Endodermal cell (in vitro differentiated cells): ENCODE measurements at regions not wholly inside any gene's neighbourhood (a gene's known extent, or its start where the extent isn't known, plus 50 kb on each side); places are given as distances from the start of the nearest gene placed in this dataset.

Experiments
- DNase-seq: peaks from one replicate; pipeline ENCODE4 v3.0.0-alpha.2; 2017
- H3K27ac ChIP-seq: 2 replicates; pipeline ENCODE4 v1.5.1; 2013; ENCODE audit warnings: mild to moderate bottlenecking, low read depth, low read length, moderate library complexity
- H3K27me3 ChIP-seq: 2 replicates; pipeline ENCODE4 v1.6.1; 2013; ENCODE audit warnings: mild to moderate bottlenecking, low read length, moderate library complexity; ENCODE audit not compliant: insufficient read depth, control insufficient read depth, poor library complexity, severe bottlenecking
- H3K36me3 ChIP-seq: 2 replicates; pipeline ENCODE4 v1.7.0; 2013; ENCODE audit warnings: mild to moderate bottlenecking, low read length, moderate library complexity; ENCODE audit not compliant: control insufficient read depth, insufficient read depth
- H3K4me1 ChIP-seq: one replicate; pipeline ENCODE4 v1.7.0; 2013; ENCODE audit warnings: low read length; ENCODE audit not compliant: control insufficient read depth, insufficient read depth
- H3K4me3 ChIP-seq: 2 replicates; pipeline ENCODE4 v1.5.1; 2013; ENCODE audit warnings: mild to moderate bottlenecking, low read length, moderate library complexity
- H3K9ac ChIP-seq: 2 replicates; pipeline ENCODE4 v1.6.1; 2013; ENCODE audit warnings: mild to moderate bottlenecking, low read length, moderate library complexity; ENCODE audit not compliant: poor library complexity, severe bottlenecking; ENCODE audit errors: extremely low read depth
- H3K9me3 ChIP-seq: 2 replicates; pipeline ENCODE4 v1.6.1; 2013; ENCODE audit warnings: mild to moderate bottlenecking, low read length, moderate library complexity; ENCODE audit not compliant: control insufficient read depth
- H3K27ac Mint-ChIP-seq: 2 replicates; pipeline ENCODE4 v1.8.0; 2020; ENCODE audit warnings: mixed read lengths
- H3K27me3 Mint-ChIP-seq: 2 replicates; pipeline ENCODE4 v1.8.0; 2021; ENCODE audit warnings: mild to moderate bottlenecking, mixed read lengths; ENCODE audit not compliant: insufficient read depth
- H3K36me3 Mint-ChIP-seq: 2 replicates; pipeline ENCODE4 v1.8.0; 2020; ENCODE audit warnings: low read depth, mixed read lengths
- H3K4me1 Mint-ChIP-seq: 2 replicates; pipeline ENCODE4 v1.8.0; 2020; ENCODE audit warnings: mixed read lengths
- H3K4me3 Mint-ChIP-seq: 2 replicates; pipeline ENCODE4 v1.8.0; 2020; ENCODE audit warnings: mild to moderate bottlenecking, moderate library complexity, mixed read lengths
- H3K9me3 Mint-ChIP-seq: 2 replicates; pipeline ENCODE4 v1.8.0; 2020; ENCODE audit warnings: mild to moderate bottlenecking, mixed read lengths
- WGBS, 2 experiments: methylation state at CpG; one replicate each; pipeline versions ENCODE4 v1.1.5 to v1.1.7; 2013; ENCODE audit warnings: missing lambda C conversion rate in 2 of 2, mixed read lengths in 1 of 2; ENCODE audit not compliant: insufficient coverage in 1 of 2, insufficient read length in 1 of 2; 5-methylcytosine and 5-hydroxymethylcytosine counted together
- TF ChIP-seq, protein P1 (sequence below): fragments of 200-600 bp; sonication (generic); conservative IDR thresholded peaks from 2 replicates; pipeline ENCODE4 v1.5.0; 2021; ENCODE audit warnings: antibody characterized with exemption, mild to moderate bottlenecking

DNA sequence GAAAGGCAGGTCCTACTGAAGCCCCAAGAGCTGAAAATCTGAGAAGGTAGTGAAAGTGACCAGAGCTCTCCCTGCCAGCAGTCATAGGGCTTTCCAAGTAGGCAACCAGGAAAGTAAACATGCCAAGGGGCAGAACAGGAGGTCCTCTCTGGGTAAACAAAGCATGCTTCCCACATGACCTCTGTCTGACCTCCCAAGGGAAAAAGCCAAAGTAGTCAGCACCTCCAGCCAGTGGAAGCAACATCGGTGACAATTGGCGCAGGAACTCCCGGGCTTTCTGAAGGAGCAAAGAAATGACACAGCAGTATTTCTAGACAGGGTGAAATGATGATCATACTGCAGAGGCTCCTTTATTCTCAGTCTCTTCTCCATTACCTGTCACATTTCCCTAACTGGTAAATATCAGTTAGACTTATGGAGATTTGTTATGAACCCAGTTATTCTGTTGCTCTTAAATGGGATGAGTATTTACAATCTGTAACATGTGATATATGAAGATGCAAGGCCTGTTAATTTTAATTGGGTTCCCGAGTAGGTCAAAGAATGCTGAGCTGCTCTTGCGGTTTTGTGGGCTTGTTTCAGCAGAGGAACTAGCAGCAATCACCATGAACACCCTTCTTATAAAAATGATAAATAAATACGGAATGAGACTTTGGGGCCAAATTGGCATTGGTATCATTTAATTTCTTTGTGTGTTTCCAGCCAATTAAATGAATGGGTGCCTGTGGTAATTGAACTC, 321.0 kb downstream of the RND3 start:
- no peak for DNase-seq
- TF ChIP-seq, protein P1, sequence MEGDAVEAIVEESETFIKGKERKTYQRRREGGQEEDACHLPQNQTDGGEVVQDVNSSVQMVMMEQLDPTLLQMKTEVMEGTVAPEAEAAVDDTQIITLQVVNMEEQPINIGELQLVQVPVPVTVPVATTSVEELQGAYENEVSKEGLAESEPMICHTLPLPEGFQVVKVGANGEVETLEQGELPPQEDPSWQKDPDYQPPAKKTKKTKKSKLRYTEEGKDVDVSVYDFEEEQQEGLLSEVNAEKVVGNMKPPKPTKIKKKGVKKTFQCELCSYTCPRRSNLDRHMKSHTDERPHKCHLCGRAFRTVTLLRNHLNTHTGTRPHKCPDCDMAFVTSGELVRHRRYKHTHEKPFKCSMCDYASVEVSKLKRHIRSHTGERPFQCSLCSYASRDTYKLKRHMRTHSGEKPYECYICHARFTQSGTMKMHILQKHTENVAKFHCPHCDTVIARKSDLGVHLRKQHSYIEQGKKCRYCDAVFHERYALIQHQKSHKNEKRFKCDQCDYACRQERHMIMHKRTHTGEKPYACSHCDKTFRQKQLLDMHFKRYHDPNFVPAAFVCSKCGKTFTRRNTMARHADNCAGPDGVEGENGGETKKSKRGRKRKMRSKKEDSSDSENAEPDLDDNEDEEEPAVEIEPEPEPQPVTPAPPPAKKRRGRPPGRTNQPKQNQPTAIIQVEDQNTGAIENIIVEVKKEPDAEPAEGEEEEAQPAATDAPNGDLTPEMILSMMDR = no peak
- H3K27me3 Mint-ChIP-seq = no peaks in the 10 kb centered on the region
- Histone ChIP-seq H3K4me3 (no peak overlapping the region), H3K27me3 (no peaks in the 10 kb centered on the region), H3K36me3 (no peaks in the 10 kb centered on the region), H3K4me1 (no peaks in the 10 kb centered on the region), H3K9me3 (no peaks in the 10 kb centered on the region), H3K27ac (no peak overlapping the region), H3K9ac (no peak overlapping the region)
- H3K4me1 Mint-ChIP-seq = peaks cover 5% of the 10 kb centered on the region
- WGBS, 2 experiments = 94% methylated on average over 6 of the region's 6 CpGs; no CpG with 5 or more reads in 1 of the 2 experiments
- no peaks in the 10 kb centered on the region for H3K36me3 Mint-ChIP-seq
- no peak overlapping the region for H3K4me3 Mint-ChIP-seq
- H3K9me3 Mint-ChIP-seq = peaks cover 9% of the 10 kb centered on the region
- H3K27ac Mint-ChIP-seq = no peak overlapping the region

GRCh38 chr2:150165988-150166312, 321.5 kb downstream of the RND3 start:
- H3K9ac ChIP-seq = no peak overlapping the region
- H3K27ac ChIP-seq = no peak overlapping the region
- WGBS, 2 experiments = 90% methylated on average over 1 of the region's 1 CpG; no CpG with 5 or more reads in 1 of the 2 experiments
- H3K4me1 ChIP-seq = no peaks in the 10 kb centered on the region
- H3K27ac Mint-ChIP-seq = no peak overlapping the region
- H3K9me3 Mint-ChIP-seq = peaks cover 9% of the 10 kb centered on the region
- TF ChIP-seq, protein P1 = no peak
- no peaks in the 10 kb centered on the region for H3K36me3 ChIP-seq
- H3K27me3 ChIP-seq = no peaks in the 10 kb centered on the region
- H3K36me3 Mint-ChIP-seq = no peaks in the 10 kb centered on the region
- DNase-seq = no peak
- no peak overlapping the region for H3K4me3 ChIP-seq
- no peak overlapping the region for H3K4me3 Mint-ChIP-seq
- H3K9me3 ChIP-seq = no peaks in the 10 kb centered on the region
- H3K4me1 Mint-ChIP-seq = peaks cover 5% of the 10 kb centered on the region
- H3K27me3 Mint-ChIP-seq = no peaks in the 10 kb centered on the region

DNA sequence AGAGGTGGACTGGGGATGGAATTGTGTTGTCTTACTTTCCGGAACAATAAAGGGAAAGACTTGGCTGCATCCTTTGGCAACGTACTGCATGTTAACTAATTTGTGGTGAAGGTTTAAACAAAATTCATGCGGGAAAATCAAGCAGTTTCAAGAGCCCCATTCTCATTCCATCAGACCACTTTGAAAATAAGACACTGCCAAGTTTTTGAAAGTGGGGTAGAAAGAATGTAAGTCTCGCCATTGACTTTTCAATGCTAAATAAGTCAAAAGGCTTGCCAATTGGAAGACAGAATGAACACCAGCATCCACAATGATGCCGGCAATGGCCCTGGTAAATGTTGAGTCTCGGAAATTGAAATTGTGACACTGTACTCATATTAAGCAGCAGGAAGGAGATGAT, 322.0 kb downstream of the RND3 start:
- no peak overlapping the region for H3K4me3 Mint-ChIP-seq
- no peaks in the 10 kb centered on the region for H3K27me3 ChIP-seq
- no peak overlapping the region for H3K4me3 ChIP-seq
- H3K36me3 ChIP-seq = no peaks in the 10 kb centered on the region
- H3K4me1 Mint-ChIP-seq = peaks cover 5% of the 10 kb centered on the region
- H3K27ac ChIP-seq = no peak overlapping the region
- H3K27me3 Mint-ChIP-seq = no peaks in the 10 kb centered on the region
- TF ChIP-seq, protein P1 = no peak
- no peaks in the 10 kb centered on the region for H3K36me3 Mint-ChIP-seq
- 92 to 93% methylated on average over 3 to 6 of the region's 6 CpGs for WGBS, 2 experiments
- H3K9me3 Mint-ChIP-seq = peaks cover 4% of the 10 kb centered on the region
- DNase-seq = no peak
- no peak overlapping the region for H3K9ac ChIP-seq
- H3K4me1 ChIP-seq = no peaks in the 10 kb centered on the region
- H3K9me3 ChIP-seq = no peaks in the 10 kb centered on the region
- H3K27ac Mint-ChIP-seq = no peak overlapping the region
